ENCODE measurements at regions not wholly inside any gene's neighbourhood (a gene's known extent, or its start where the extent isn't known, plus 50 kb on each side); places are given as distances from the start of the nearest gene placed in this dataset.

DNA sequence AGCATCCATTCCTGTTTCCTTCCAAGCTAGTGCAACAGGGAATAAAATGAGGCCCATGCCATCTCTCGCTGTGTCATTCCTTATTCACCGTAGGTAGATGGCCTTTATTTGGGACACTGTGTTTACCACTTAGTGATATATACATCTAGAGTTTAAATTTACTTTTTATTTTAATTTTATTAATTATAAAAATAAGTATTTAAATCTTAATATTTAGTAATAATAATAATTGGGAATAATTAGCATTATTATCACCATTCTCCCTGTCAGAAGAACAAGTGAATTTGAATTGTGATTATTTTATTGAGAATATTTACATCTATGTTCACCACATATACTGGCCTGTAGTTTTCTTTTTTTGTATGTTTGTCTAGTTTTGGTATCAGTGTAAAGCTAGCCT, 692.9 kb upstream of the KIF2B start:
- WGBS, 2 donors: 97% methylated on average over 2 of the region's 2 CpGs
- no peak for DNase-seq (ENCODE audit: low spot score in 2 of 2)
- no peak for TF ChIP-seq POLR2A (IDR thresholded peaks at IDR 0.05)
- TF ChIP-seq, protein P1, sequence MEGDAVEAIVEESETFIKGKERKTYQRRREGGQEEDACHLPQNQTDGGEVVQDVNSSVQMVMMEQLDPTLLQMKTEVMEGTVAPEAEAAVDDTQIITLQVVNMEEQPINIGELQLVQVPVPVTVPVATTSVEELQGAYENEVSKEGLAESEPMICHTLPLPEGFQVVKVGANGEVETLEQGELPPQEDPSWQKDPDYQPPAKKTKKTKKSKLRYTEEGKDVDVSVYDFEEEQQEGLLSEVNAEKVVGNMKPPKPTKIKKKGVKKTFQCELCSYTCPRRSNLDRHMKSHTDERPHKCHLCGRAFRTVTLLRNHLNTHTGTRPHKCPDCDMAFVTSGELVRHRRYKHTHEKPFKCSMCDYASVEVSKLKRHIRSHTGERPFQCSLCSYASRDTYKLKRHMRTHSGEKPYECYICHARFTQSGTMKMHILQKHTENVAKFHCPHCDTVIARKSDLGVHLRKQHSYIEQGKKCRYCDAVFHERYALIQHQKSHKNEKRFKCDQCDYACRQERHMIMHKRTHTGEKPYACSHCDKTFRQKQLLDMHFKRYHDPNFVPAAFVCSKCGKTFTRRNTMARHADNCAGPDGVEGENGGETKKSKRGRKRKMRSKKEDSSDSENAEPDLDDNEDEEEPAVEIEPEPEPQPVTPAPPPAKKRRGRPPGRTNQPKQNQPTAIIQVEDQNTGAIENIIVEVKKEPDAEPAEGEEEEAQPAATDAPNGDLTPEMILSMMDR (IDR thresholded peaks at IDR 0.05): no peak
- no peak overlapping the region for H3K4me3 ChIP-seq (ENCODE audit: low read depth, poor library complexity, severe bottlenecking)
- intact Hi-C loops (cut with DNase I; ENCODE audit: low total_unique reads): no loop called here

DNA sequence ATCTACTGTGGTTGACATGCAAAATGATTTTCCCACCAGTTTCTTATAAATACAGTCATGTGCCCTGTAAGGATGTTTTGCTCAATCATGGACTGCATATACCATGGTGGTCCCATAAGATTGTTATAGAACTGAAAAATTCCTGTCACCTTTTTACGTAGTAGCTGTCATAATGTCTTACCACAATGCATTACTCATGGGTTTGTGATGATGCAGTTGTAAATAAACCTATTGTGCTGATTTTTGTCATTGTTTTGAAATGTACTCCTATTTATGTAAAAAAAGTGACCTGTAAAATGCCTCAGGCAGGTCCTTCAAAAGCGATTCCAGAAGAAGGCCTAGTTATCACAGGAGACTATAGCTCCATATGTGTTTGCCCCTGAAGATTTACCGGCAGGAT, 695.4 kb upstream of the KIF2B start:
- TF ChIP-seq, protein P1 (IDR thresholded peaks at IDR 0.05): no peak
- no peak for TF ChIP-seq POLR2A (IDR thresholded peaks at IDR 0.05)
- H3K4me3 ChIP-seq (ENCODE audit: low read depth, poor library complexity, severe bottlenecking): no peak overlapping the region
- WGBS, 2 donors: 88 to 91% methylated on average over 3 of the region's 3 CpGs
- no peak for DNase-seq (ENCODE audit: low spot score in 2 of 2)
- intact Hi-C loops (cut with DNase I; ENCODE audit: low total_unique reads): no loop called here

DNA sequence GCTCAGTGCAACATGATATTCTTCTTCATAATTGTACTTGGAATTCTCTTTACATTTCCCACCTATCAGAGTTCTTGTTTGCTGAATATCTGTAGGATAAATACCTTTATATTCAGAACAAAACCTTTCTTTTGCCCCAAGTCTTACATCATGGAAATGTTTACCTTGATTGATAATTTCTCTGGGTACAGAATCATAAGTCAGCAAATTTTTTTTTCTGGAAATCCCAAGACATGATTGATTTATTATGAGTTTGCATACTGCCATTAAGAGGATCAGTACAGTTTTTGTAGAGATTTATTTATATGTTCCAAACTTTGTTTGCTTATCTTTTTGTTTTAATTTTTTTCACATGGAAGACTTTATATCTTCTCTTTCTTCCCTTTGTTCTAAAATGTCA, 699.8 kb upstream of the KIF2B start:
- DNase-seq (ENCODE audit: low spot score in 2 of 2): no peak
- TF ChIP-seq POLR2A (IDR thresholded peaks at IDR 0.05): no peak
- intact Hi-C loops (cut with DNase I; ENCODE audit: low total_unique reads): no loop called here
- no peak overlapping the region for H3K4me3 ChIP-seq (ENCODE audit: low read depth, poor library complexity, severe bottlenecking)

DNA sequence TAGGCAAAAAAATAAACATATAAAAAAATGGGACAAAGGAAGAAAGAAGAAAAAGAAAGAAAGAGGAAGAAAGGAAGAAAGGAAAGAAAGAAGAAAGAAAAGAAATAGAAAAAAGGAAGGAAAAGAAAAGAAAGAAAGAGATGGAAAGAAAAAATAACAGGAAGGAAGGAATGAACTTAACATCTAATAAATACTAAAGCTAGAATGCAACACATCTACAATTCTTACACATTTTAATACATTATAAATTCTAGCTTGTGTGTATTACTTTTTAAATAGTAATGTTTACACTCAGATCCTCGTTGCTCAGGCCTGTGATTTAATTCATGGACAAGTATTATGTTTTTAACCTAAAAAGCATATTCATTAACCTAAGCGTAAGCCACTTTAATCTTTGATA, 703.0 kb upstream of the KIF2B start:
- intact Hi-C loops (cut with DNase I; ENCODE audit: low total_unique reads): no loop called here
- 69 to 75% methylated on average over 2 of the region's 2 CpGs for WGBS, 2 donors

DNA sequence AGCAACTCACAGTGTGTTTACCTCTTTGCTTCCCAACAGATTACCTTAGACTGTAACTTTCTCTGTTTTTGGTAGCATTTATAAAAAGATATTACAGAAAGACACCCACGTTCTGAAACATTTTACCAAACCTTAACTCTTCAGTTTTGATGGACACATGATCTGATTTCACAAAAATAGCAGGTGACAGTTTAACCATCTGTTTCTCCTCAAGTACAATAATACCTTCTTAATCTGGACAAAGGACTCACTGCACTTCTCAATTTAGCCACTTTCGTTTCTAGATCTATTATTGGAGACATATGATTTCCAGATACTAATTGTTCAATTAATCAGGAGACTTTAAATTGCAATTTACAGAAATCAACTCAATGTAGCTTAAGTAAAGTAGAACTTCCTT, 703.8 kb upstream of the KIF2B start:
- no peak for TF ChIP-seq POLR2A (IDR thresholded peaks at IDR 0.05)
- TF ChIP-seq, protein P1 (IDR thresholded peaks at IDR 0.05): no peak
- no peak for DNase-seq (ENCODE audit: low spot score in 2 of 2)

More for the DNA sequence above, 703.0 kb upstream of the KIF2B start:
- no peak for TF ChIP-seq POLR2A (IDR thresholded peaks at IDR 0.05)
- TF ChIP-seq, protein P1 (IDR thresholded peaks at IDR 0.05): no peak
- no peak for DNase-seq (ENCODE audit: low spot score in 2 of 2)
- H3K4me3 ChIP-seq (ENCODE audit: low read depth, poor library complexity, severe bottlenecking): no peak overlapping the region

DNA sequence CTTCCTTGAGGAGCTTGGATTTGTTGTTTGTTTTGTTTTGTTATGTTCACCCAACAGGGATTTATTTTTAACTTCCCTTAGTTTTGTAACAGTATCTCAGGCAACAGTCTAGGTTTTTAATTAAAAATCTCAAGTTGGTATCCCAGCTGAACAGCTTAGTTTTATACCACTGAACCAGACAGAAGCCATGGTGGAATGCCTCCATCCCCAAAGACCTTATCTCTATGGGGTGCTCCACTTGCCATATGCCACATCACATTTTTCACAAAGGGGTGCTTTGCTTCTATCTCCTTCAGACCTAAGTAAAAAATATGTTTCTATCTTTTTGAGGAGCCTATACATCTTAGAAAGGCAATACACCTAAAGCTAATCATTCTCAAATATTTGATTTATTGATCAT, 715.8 kb upstream of the KIF2B start:
- intact Hi-C loops (cut with DNase I; ENCODE audit: low total_unique reads): no loop called here
- H3K4me3 ChIP-seq (ENCODE audit: low read depth, poor library complexity, severe bottlenecking): no peak overlapping the region
- DNase-seq (ENCODE audit: low spot score in 2 of 2): no peak
- no peak for TF ChIP-seq POLR2A (IDR thresholded peaks at IDR 0.05)
- TF ChIP-seq, protein P1 (IDR thresholded peaks at IDR 0.05): no peak

More for the DNA sequence above, 703.8 kb upstream of the KIF2B start:
- 57 to 67% methylated on average over 2 of the region's 2 CpGs for WGBS, 2 donors
- no peak overlapping the region for H3K4me3 ChIP-seq (ENCODE audit: low read depth, poor library complexity, severe bottlenecking)
- intact Hi-C loops (cut with DNase I; ENCODE audit: low total_unique reads): no loop called here
